ENCODE measurements at regions not wholly inside any gene's neighbourhood (a gene's known extent, or its start where the extent isn't known, plus 50 kb on each side); places are given as distances from the start of the nearest gene placed in this dataset.

- TF ChIP-seq ARID4A (CRISPR knock-in tag; IDR thresholded peaks at IDR 0.05; ENCODE audit: borderline replicate concordance) = peak; percentile 64; the same call in 1 of the 2 replicates
- TF ChIP-seq ZNF276 (CRISPR knock-in tag; IDR thresholded peaks at IDR 0.05; ENCODE audit: low read depth) = no peak
- no peak for TF ChIP-seq ZNF367 (CRISPR knock-in tag; IDR thresholded peaks at IDR 0.05; ENCODE audit: borderline replicate concordance)
- no peak for TF ChIP-seq SNAPC2 (CRISPR knock-in tag; IDR thresholded peaks at IDR 0.05)
- TF ChIP-seq ZNF776 (CRISPR knock-in tag; IDR thresholded peaks at IDR 0.05) = no peak
- no peak for TF ChIP-seq SP1 (IDR thresholded peaks at IDR 0.05)
- no peak for TF ChIP-seq SP1 (CRISPR knock-in tag; IDR thresholded peaks at IDR 0.05)
- TF ChIP-seq ZNF703 (CRISPR knock-in tag; IDR thresholded peaks at IDR 0.05; ENCODE audit: borderline replicate concordance) = 0 out of 2 replicates have a peak, but pooled peaks have one; percentile 28
- TF ChIP-seq SKIL (CRISPR knock-in tag; IDR thresholded peaks at IDR 0.05; ENCODE audit: borderline replicate concordance) = no peak
- no peak for TF ChIP-seq ARNT (IDR thresholded peaks at IDR 0.05)
- TF ChIP-seq ZBTB8A (CRISPR knock-in tag; IDR thresholded peaks at IDR 0.05; ENCODE audit: borderline replicate concordance, low read depth) = no peak
- TF ChIP-seq ZXDC (CRISPR knock-in tag; IDR thresholded peaks at IDR 0.05) = no peak
- TF ChIP-seq SCMH1 (CRISPR knock-in tag; IDR thresholded peaks at IDR 0.05; ENCODE audit: borderline replicate concordance) = no peak
- TF ChIP-seq THAP11 (CRISPR knock-in tag; IDR thresholded peaks at IDR 0.05) = peak; percentile 36; the same call in 1 of the 2 replicates
- TF ChIP-seq BHLHE40 (IDR thresholded peaks at IDR 0.05; ENCODE audit: low read length) = no peak
- no peak for TF ChIP-seq ZNF264 (CRISPR knock-in tag; IDR thresholded peaks at IDR 0.05)
- no peak for TF ChIP-seq KDM5A (IDR thresholded peaks at IDR 0.05; ENCODE audit: borderline replicate concordance, low read length)
- no peak for TF ChIP-seq ARNTL (CRISPR knock-in tag; IDR thresholded peaks at IDR 0.05)
- no peak for TF ChIP-seq ATM (IDR thresholded peaks at IDR 0.05; ENCODE audit: borderline replicate concordance)
Observed at GRCh38 chr9:14967450-14968321, 57.5 kb upstream of the FREM1 start (continued).

Data from HepG2 (cell line).